ENCODE measurements at regions not wholly inside any gene's neighbourhood (a gene's known extent, or its start where the extent isn't known, plus 50 kb on each side); places are given as distances from the start of the nearest gene placed in this dataset.

- Histone ChIP-seq H3K4me3 (no peak overlapping the region), H3K27ac (no peak overlapping the region), H3K9me3 (no peaks in the 10 kb centered on the region), H3K27me3 (replicated peaks; ENCODE audit: insufficient read depth) (no peaks in the 10 kb centered on the region), H3K4me1 (ENCODE audit: control insufficient read depth in 1 of 2, low read depth in 2 of 2) (no peaks in the 10 kb centered on the region), H3K36me3 (no peaks in the 10 kb centered on the region)
- DNase-seq (ENCODE audit: low spot score) (no peak), ATAC-seq (ENCODE audit: insufficient number of reproducible peaks, low FRiP score, low read depth) (no peak)
- no peak for TF ChIP-seq CTCF (IDR thresholded peaks at IDR 0.05)
Observed at GRCh38 chr16:6646891-6647290, 685.8 kb upstream of the RBFOX1 start.

GRCh38 chr16:6645768-6646568 is 686.7 kb upstream of the RBFOX1 start:
- Histone ChIP-seq H3K36me3 (no peaks in the 10 kb centered on the region), H3K4me3 (no peak overlapping the region), H3K27me3 (replicated peaks; ENCODE audit: insufficient read depth) (no peaks in the 10 kb centered on the region), H3K4me1 (ENCODE audit: control insufficient read depth in 1 of 2, low read depth in 2 of 2) (no peaks in the 10 kb centered on the region), H3K9me3 (no peaks in the 10 kb centered on the region), H3K27ac (no peak overlapping the region)
- ATAC-seq (ENCODE audit: insufficient number of reproducible peaks, low FRiP score, low read depth) (no peak), DNase-seq (ENCODE audit: low spot score) (no peak)
- no peak for TF ChIP-seq CTCF (IDR thresholded peaks at IDR 0.05)

GRCh38 chr16:6644916-6645315 is 687.7 kb upstream of the RBFOX1 start:
- Histone ChIP-seq H3K36me3 (no peaks in the 10 kb centered on the region), H3K27me3 (replicated peaks; ENCODE audit: insufficient read depth) (no peaks in the 10 kb centered on the region), H3K27ac (no peak overlapping the region), H3K4me3 (no peak overlapping the region), H3K4me1 (ENCODE audit: control insufficient read depth in 1 of 2, low read depth in 2 of 2) (no peaks in the 10 kb centered on the region), H3K9me3 (no peaks in the 10 kb centered on the region)
- no peak for DNase-seq (ENCODE audit: low spot score)
- no peak for ATAC-seq (ENCODE audit: insufficient number of reproducible peaks, low FRiP score, low read depth)
- no peak for TF ChIP-seq CTCF (IDR thresholded peaks at IDR 0.05)

GRCh38 chr16:6643080-6643686 is 689.5 kb upstream of the RBFOX1 start:
- peak; percentile 77 for TF ChIP-seq CTCF (IDR thresholded peaks at IDR 0.05)
- DNase-seq (ENCODE audit: low spot score), result no peak
- H3K27me3 ChIP-seq (replicated peaks; ENCODE audit: insufficient read depth), result no peaks in the 10 kb centered on the region

GRCh38 chr16:6642271-6642670 is 690.4 kb upstream of the RBFOX1 start:
- Histone ChIP-seq H3K9me3 (no peaks in the 10 kb centered on the region), H3K36me3 (no peaks in the 10 kb centered on the region), H3K27ac (no peak overlapping the region), H3K27me3 (replicated peaks; ENCODE audit: insufficient read depth) (no peaks in the 10 kb centered on the region), H3K4me3 (no peak overlapping the region), H3K4me1 (ENCODE audit: control insufficient read depth in 1 of 2, low read depth in 2 of 2) (no peaks in the 10 kb centered on the region)
- no peak for ATAC-seq (ENCODE audit: insufficient number of reproducible peaks, low FRiP score, low read depth)
- no peak for TF ChIP-seq CTCF (IDR thresholded peaks at IDR 0.05)
- no peak for DNase-seq (ENCODE audit: low spot score)

More at GRCh38 chr16:6643080-6643686, 689.5 kb upstream of the RBFOX1 start:
- Histone ChIP-seq H3K27ac (no peak overlapping the region), H3K9me3 (no peaks in the 10 kb centered on the region), H3K4me1 (ENCODE audit: control insufficient read depth in 1 of 2, low read depth in 2 of 2) (no peaks in the 10 kb centered on the region), H3K36me3 (no peaks in the 10 kb centered on the region), H3K4me3 (no peak overlapping the region)
- ATAC-seq (ENCODE audit: insufficient number of reproducible peaks, low FRiP score, low read depth), result no peak

Measured in thoracic aorta (tissue), 2 donors.